A673 (cell line): ENCODE measurements at regions not wholly inside any gene's neighbourhood (a gene's known extent, or its start where the extent isn't known, plus 50 kb on each side); places are given as distances from the start of the nearest gene placed in this dataset.

Experiments used
- BruUV-seq: library from RNA; stranded (reverse); fragments of 400-500 nt; replicated peaks from 2 replicates; lab custom pipeline; 2021; lab: Mats Ljungman, UMichigan
- CTCF ChIA-PET: fragments of 300-600 bp; sonication (Branson Sonifier 250); formaldehyde crosslinking; loops from one replicate; lab custom pipeline; 2022; ENCODE audit warnings: antibody characterized with exemption; lab: Charles Lee
- POLR2A ChIA-PET: fragments of 300-600 bp; sonication (Branson Sonifier 250); formaldehyde crosslinking; loops from one replicate; lab custom pipeline; 2022; ENCODE audit warnings: antibody characterized with exemption; ENCODE audit not compliant: low non-redundant PET; lab: Charles Lee
- DNase-seq: peaks from one replicate; pipeline ENCODE4 v3.0.0-alpha.2; 2015; ENCODE audit warnings: low spot score
- H3K27ac ChIP-seq: fragments of 200-600 bp; sonication (generic); 2 replicates; pipeline ENCODE4 v1.5.1; 2016; ENCODE audit warnings: mixed run types, low read depth, mild to moderate bottlenecking, mixed read lengths, antibody characterized with exemption, low read length; ENCODE audit not compliant: poor library complexity, severe bottlenecking
- H3K27me3 ChIP-seq: fragments of 200-600 bp; sonication (generic); replicated peaks from 2 replicates; pipeline ENCODE4 v1.6.1; 2017; ENCODE audit warnings: mixed run types, low read depth, mild to moderate bottlenecking, mixed read lengths, antibody characterized with exemption, low read length; ENCODE audit not compliant: insufficient read depth, poor library complexity
- H3K36me3 ChIP-seq: fragments of 200-600 bp; sonication (generic); 2 replicates; pipeline ENCODE4 v1.6.1; 2016; ENCODE audit warnings: mixed run types, mild to moderate bottlenecking, mixed read lengths, antibody characterized with exemption, low read length; ENCODE audit not compliant: insufficient read depth, poor library complexity, severe bottlenecking
- H3K4me1 ChIP-seq: fragments of 200-600 bp; sonication (generic); 2 replicates; pipeline ENCODE4 v1.6.1; 2017; ENCODE audit warnings: mixed run types, mild to moderate bottlenecking, mixed read lengths, antibody characterized with exemption, low read length; ENCODE audit not compliant: insufficient read depth, poor library complexity, severe bottlenecking
- H3K4me3 ChIP-seq: fragments of 200-600 bp; sonication (generic); 2 replicates; pipeline ENCODE4 v1.5.1; 2016; ENCODE audit warnings: low read depth, mixed run types, mild to moderate bottlenecking, mixed read lengths, low read length; ENCODE audit not compliant: poor library complexity, severe bottlenecking
- H3K9me3 ChIP-seq: fragments of 200-600 bp; sonication (generic); 2 replicates; pipeline ENCODE4 v1.6.1; 2016; ENCODE audit warnings: mixed run types, low read depth, mild to moderate bottlenecking, mixed read lengths, antibody characterized with exemption, low read length; ENCODE audit not compliant: poor library complexity, severe bottlenecking
- EZH2 ChIP-seq: fragments of 200-600 bp; sonication (generic); IDR thresholded peaks from 2 replicates; pipeline ENCODE4 v1.6.1; 2017; ENCODE audit warnings: borderline replicate concordance, low read depth, mild to moderate bottlenecking, mixed read lengths, antibody characterized with exemption, low read length; ENCODE audit not compliant: poor library complexity, severe bottlenecking
- intact Hi-C: fragments of 100-400 bp; cut with micrococcal nuclease; formaldehyde crosslinking; loops from one replicate; pipeline ENCODE4 v1.10.0; 2022; ENCODE audit not compliant: unreplicated experiment
- TF ChIP-seq, protein P1 (sequence below): fragments of 300-800, 200-600 bp; sonication (generic); conservative IDR thresholded peaks from 2 replicates; pipeline ENCODE4 v1.5.1; 2017; ENCODE audit warnings: low read depth, mild to moderate bottlenecking, antibody characterized with exemption, low read length, moderate library complexity, mixed read lengths

DNA sequence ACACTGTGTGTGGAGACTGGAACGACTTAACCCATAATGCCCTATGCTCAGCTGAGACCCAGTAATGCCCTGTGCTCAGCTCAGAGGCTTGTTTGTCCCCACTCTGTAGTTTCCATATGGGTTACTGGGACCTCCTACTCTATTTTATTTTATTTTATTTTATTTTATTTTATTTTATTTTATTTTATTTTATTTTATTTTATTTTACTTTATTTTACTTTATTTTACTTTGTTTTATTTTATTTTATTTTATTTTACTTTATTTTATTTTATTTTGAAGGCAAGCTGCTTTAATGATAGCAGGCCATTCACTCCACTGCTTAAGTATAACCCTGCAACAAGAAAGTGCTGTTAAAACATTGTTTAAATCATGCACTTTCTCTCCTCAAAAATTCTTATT lies 603.4 kb upstream of the JAG1 start:
- ChIA-PET POLR2A (no interaction called here), CTCF (no interaction called here)
- BruUV-seq = no TSS peak

DNA sequence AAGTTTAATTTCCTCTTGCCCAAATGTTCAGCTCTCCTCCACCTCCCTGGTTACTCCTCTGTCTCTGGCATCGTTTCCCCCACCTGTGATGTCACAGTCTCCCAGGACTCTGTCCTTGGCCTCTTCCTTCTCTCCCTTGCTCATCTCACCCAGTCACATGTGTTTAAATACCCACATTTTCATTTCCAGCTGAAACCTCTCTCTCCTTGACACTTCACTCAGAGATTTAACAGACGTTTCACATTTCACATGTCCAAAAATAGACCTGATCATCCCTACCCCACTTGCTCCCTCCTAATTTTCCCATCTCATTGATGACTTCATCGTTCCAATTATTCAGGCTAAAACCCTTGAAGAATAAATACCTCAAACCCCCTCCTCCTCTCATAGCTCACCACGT lies 604.1 kb upstream of the JAG1 start:
- no peaks in the 10 kb centered on the region for H3K27me3 ChIP-seq
- no peak overlapping the region for H3K4me3 ChIP-seq
- BruUV-seq = no TSS peak
- intact Hi-C loops = loop anchor here (10.0 kb wide), 1 partner anchor 273 kb away; no protein-coding TSS in a partner anchor
- peaks cover 12% of the 10 kb centered on the region for H3K4me1 ChIP-seq
- H3K27ac ChIP-seq = no peak overlapping the region
- CTCF ChIA-PET = no interaction called here
- DNase-seq = no peak
- POLR2A ChIA-PET = no interaction called here
- H3K9me3 ChIP-seq = no peaks in the 10 kb centered on the region
- no peaks in the 10 kb centered on the region for H3K36me3 ChIP-seq
- no peak for TF ChIP-seq EZH2
- TF ChIP-seq, protein P1, sequence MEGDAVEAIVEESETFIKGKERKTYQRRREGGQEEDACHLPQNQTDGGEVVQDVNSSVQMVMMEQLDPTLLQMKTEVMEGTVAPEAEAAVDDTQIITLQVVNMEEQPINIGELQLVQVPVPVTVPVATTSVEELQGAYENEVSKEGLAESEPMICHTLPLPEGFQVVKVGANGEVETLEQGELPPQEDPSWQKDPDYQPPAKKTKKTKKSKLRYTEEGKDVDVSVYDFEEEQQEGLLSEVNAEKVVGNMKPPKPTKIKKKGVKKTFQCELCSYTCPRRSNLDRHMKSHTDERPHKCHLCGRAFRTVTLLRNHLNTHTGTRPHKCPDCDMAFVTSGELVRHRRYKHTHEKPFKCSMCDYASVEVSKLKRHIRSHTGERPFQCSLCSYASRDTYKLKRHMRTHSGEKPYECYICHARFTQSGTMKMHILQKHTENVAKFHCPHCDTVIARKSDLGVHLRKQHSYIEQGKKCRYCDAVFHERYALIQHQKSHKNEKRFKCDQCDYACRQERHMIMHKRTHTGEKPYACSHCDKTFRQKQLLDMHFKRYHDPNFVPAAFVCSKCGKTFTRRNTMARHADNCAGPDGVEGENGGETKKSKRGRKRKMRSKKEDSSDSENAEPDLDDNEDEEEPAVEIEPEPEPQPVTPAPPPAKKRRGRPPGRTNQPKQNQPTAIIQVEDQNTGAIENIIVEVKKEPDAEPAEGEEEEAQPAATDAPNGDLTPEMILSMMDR = no peak

More for the DNA sequence above, 603.4 kb upstream of the JAG1 start:
- Histone ChIP-seq H3K27ac (no peak overlapping the region), H3K4me1 (peaks cover 19% of the 10 kb centered on the region), H3K27me3 (no peaks in the 10 kb centered on the region), H3K36me3 (no peaks in the 10 kb centered on the region), H3K4me3 (no peak overlapping the region), H3K9me3 (no peaks in the 10 kb centered on the region)
- no peak for DNase-seq
- intact Hi-C loops = loop anchor here (10.0 kb wide), 1 partner anchor 272 kb away; no protein-coding TSS in a partner anchor
- TF ChIP-seq, protein P1 = no peak
- TF ChIP-seq EZH2 = no peak

DNA sequence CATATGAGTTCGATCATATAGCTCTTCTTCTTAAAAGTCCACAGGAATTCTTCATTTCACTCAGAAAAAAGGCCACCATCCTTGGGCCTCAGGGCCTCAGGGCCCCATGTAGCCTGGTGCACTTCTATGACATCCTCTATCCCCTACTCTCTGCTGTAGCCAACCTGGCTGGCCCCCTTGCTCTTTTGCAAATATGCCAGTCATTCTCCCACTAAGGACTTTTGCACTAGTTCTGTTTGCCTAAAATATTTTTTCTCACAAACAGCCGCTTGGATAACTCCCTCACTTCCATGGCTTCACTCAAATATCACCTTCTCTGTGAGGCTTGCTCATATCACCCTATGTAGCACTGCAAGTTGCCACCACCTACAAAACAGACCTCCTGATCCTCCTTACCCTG lies 604.7 kb upstream of the JAG1 start:
- intact Hi-C loops = loop anchor here (10.0 kb wide), 1 partner anchor 274 kb away; no protein-coding TSS in a partner anchor
- no peak for TF ChIP-seq EZH2
- TF ChIP-seq, protein P1 = no peak
- no TSS peak for BruUV-seq
- Histone ChIP-seq H3K9me3 (no peaks in the 10 kb centered on the region), H3K36me3 (no peaks in the 10 kb centered on the region), H3K27ac (no peak overlapping the region), H3K4me1 (peaks cover 6% of the 10 kb centered on the region), H3K4me3 (no peak overlapping the region), H3K27me3 (no peaks in the 10 kb centered on the region)
- POLR2A ChIA-PET = no interaction called here
- DNase-seq = no peak
- CTCF ChIA-PET = no interaction called here
